ENCODE measurements at regions not wholly inside any gene's neighbourhood (a gene's known extent, or its start where the extent isn't known, plus 50 kb on each side); places are given as distances from the start of the nearest gene placed in this dataset.

DNA sequence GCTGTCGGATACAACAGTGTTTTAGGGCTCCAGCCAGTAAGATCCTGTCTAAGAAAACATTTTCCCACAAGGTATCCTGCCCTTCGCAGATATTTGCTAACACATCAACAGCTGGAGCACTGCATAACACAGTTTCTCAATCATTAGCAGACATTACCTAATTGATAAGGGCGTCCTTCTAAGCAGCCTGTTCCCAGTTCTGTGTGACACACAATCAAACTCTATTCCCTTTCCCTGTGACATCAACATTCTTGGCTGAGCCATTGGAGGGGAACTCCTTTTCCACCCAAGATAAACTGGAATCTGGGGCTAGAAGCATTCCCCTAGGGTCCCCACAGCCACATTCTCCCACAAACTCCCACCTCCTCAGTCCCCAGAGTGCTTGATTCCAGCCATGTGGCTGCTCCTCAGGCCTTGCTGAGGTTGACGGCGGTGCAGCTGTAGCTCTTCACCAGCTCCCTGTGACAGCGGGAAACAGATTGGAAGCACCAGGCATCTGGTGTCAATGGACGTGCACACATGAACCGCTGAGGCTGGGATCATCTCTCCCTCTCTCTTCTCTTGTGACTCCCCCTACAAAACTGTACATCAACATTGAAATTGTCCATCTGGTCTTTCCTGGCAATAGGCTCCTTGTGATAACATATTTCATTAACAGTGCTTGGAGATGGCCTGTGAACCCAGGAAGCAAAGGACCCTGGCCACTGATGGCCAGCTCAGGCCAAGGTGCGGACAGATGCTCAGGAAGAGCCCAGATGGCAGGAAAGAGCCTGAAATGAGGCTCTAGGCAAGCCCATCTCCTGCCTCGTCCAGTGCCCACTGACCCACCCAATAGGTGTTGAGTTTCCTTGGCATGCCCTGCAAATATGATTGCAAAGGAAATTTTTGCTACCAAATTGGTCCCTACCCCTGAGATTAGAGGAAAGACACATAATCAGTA lies 131.1 kb upstream of the TBX20 start:
- TF ChIP-seq CTCF (IDR thresholded peaks at IDR 0.05; ENCODE audit: low read depth, low read length), result no peak
- H3K4me3 ChIP-seq (ENCODE audit: low read depth, low read length), result no peak overlapping the region

DNA sequence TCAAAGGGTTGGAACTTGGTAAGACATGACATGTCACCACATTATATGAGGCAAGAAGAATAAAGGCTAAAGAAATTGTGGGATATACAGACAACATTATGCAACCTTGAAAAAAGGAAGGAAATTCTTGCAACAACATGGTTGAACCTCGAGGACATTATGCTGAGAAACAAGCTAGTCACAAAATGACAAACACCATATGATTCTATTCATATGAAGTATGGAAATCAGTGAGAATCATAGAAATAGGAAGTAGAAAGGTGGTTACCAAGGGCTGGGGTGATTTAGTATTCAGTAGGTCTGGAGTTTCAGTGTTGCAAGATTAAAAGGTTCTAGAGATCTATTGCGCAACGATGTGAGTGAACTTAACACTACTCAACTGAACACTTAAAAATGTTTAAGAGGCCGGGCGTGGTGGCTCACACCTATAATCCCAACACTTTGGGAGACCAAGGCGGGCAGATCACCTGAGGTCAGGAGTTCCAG lies 126.9 kb upstream of the TBX20 start:
- no peak for TF ChIP-seq CTCF (IDR thresholded peaks at IDR 0.05; ENCODE audit: low read depth, low read length)
- no peak overlapping the region for H3K4me3 ChIP-seq (ENCODE audit: low read depth, low read length)

- no peak for TF ChIP-seq CTCF (IDR thresholded peaks at IDR 0.05; ENCODE audit: low read depth, low read length)
- no peak overlapping the region for H3K4me3 ChIP-seq (ENCODE audit: low read depth, low read length)
Measured at GRCh38 chr7:35379481-35379880, 125.6 kb upstream of the TBX20 start.

- H3K4me3 ChIP-seq (ENCODE audit: low read depth, low read length), result no peak overlapping the region
- no peak for TF ChIP-seq CTCF (IDR thresholded peaks at IDR 0.05; ENCODE audit: low read depth, low read length)
Measured at GRCh38 chr7:35375516-35375915, 121.6 kb upstream of the TBX20 start.

- TF ChIP-seq CTCF (IDR thresholded peaks at IDR 0.05; ENCODE audit: low read depth, low read length), result no peak
Measured at GRCh38 chr7:35374858-35375257, 121.0 kb upstream of the TBX20 start.

GRCh38 chr7:35371221-35371620 lies 117.3 kb upstream of the TBX20 start:
- no peak for TF ChIP-seq CTCF (IDR thresholded peaks at IDR 0.05; ENCODE audit: low read depth, low read length)
- no peak overlapping the region for H3K4me3 ChIP-seq (ENCODE audit: low read depth, low read length)

More at GRCh38 chr7:35374858-35375257, 121.0 kb upstream of the TBX20 start:
- no peak overlapping the region for H3K4me3 ChIP-seq (ENCODE audit: low read depth, low read length)

- no peak overlapping the region for H3K4me3 ChIP-seq (ENCODE audit: low read depth, low read length)
- no peak for TF ChIP-seq CTCF (IDR thresholded peaks at IDR 0.05; ENCODE audit: low read depth, low read length)
Measured at GRCh38 chr7:35370687-35371086, 116.8 kb upstream of the TBX20 start.
